MM.1S (cell line): ENCODE measurements at regions not wholly inside any gene's neighbourhood (a gene's known extent, or its start where the extent isn't known, plus 50 kb on each side); places are given as distances from the start of the nearest gene placed in this dataset.

Source experiments
- DNase-seq: peaks from one replicate; pipeline ENCODE4 v3.0.0-alpha.2; 2015
- H2AFZ ChIP-seq: fragments of 300-600 bp; sonication (generic); 2 replicates; pipeline ENCODE4 v1.6.0; 2016; ENCODE audit warnings: antibody characterized with exemption, low read length
- H3F3A ChIP-seq: fragments of 300-600 bp; sonication (generic); 2 replicates; pipeline ENCODE4 v1.6.1; 2016; ENCODE audit warnings: mild to moderate bottlenecking, antibody characterized with exemption, low read length, moderate library complexity, mixed read lengths; ENCODE audit not compliant: insufficient read depth
- H3K27ac ChIP-seq: fragments of 300-600 bp; sonication (generic); 2 replicates; pipeline ENCODE4 v1.5.1; 2016; ENCODE audit warnings: mild to moderate bottlenecking, low read length
- H3K27me3 ChIP-seq: fragments of 300-600 bp; sonication (generic); replicated peaks from 2 replicates; pipeline ENCODE4 v1.6.0; 2016; ENCODE audit warnings: low read length; ENCODE audit not compliant: insufficient read depth
- H3K36me3 ChIP-seq: fragments of 300-600 bp; sonication (generic); replicated peaks from 2 replicates; pipeline ENCODE4 v1.6.1; 2016; ENCODE audit warnings: mild to moderate bottlenecking, low read length, mixed read lengths; ENCODE audit not compliant: insufficient read depth
- H3K4me1 ChIP-seq: fragments of 300-600 bp; sonication (generic); 2 replicates; pipeline ENCODE4 v1.6.1; 2016; ENCODE audit warnings: low read length, mixed read lengths
- H3K4me2 ChIP-seq: fragments of 300-600 bp; sonication (generic); 2 replicates; pipeline ENCODE4 v1.6.0; 2016; ENCODE audit warnings: low read depth, low read length
- H3K4me3 ChIP-seq: fragments of 300-600 bp; sonication (generic); 2 replicates; pipeline ENCODE4 v1.5.1; 2016; ENCODE audit warnings: low read length, mixed read lengths
- H3K79me2 ChIP-seq: fragments of 300-600 bp; sonication (generic); 2 replicates; pipeline ENCODE4 v1.6.1; 2016; ENCODE audit warnings: mixed run types, low read length, mixed read lengths
- H3K9ac ChIP-seq: fragments of 300-600 bp; sonication (generic); 2 replicates; pipeline ENCODE4 v1.6.1; 2016; ENCODE audit warnings: low read length, mixed read lengths
- H3K9me2 ChIP-seq: fragments of 300-600 bp; sonication (generic); replicated peaks from 2 replicates; pipeline ENCODE4 v1.6.1; 2016; ENCODE audit warnings: mild to moderate bottlenecking, low read length, mixed read lengths; ENCODE audit not compliant: insufficient read depth
- H3K9me3 ChIP-seq: fragments of 300-600 bp; sonication (generic); replicated peaks from 2 replicates; pipeline ENCODE4 v1.6.1; 2016; ENCODE audit warnings: mild to moderate bottlenecking, low read length, mixed read lengths; ENCODE audit not compliant: insufficient read depth
- H4K20me1 ChIP-seq: fragments of 300-600 bp; sonication (generic); 2 replicates; pipeline ENCODE4 v1.6.1; 2016; ENCODE audit warnings: mild to moderate bottlenecking, low read length, moderate library complexity, mixed read lengths; ENCODE audit not compliant: insufficient read depth
- EZH2 ChIP-seq: fragments of 300-600 bp; sonication (generic); optimal IDR thresholded peaks from 2 replicates; pipeline ENCODE3; 2017; ENCODE audit warnings: low read depth, mild to moderate bottlenecking, antibody characterized with exemption, low read length, mixed read lengths
- EZH2phosphoT487 ChIP-seq: fragments of 300-600 bp; sonication (generic); IDR thresholded peaks from 2 replicates; pipeline ENCODE4 v1.6.1; 2018; ENCODE audit warnings: antibody characterized with exemption, low read length
- TF ChIP-seq, protein P1 (sequence below): fragments of 300-600 bp; sonication (generic); IDR thresholded peaks from 2 replicates; pipeline ENCODE4 v1.5.1; 2016; ENCODE audit warnings: antibody characterized with exemption, low read length, mixed read lengths

GRCh38 chr4:71147261-71147660 lies 153.8 kb downstream of the DCK start:
- Histone ChIP-seq H3K27ac (no peak overlapping the region), H3K36me3 (no peaks in the 10 kb centered on the region), H3F3A (no peaks in the 10 kb centered on the region), H2AFZ (no peak overlapping the region), H3K9me3 (no peaks in the 10 kb centered on the region), H3K4me1 (no peaks in the 10 kb centered on the region), H3K27me3 (no peaks in the 10 kb centered on the region), H3K79me2 (no peaks in the 10 kb centered on the region), H3K4me3 (no peak overlapping the region), H3K9me2 (no peaks in the 10 kb centered on the region), H3K9ac (no peak overlapping the region), H3K4me2 (no peak overlapping the region), H4K20me1 (no peaks in the 10 kb centered on the region)
- DNase-seq: no peak
- TF ChIP-seq EZH2 (no peak), EZH2phosphoT487 (no peak)
- TF ChIP-seq, protein P1, sequence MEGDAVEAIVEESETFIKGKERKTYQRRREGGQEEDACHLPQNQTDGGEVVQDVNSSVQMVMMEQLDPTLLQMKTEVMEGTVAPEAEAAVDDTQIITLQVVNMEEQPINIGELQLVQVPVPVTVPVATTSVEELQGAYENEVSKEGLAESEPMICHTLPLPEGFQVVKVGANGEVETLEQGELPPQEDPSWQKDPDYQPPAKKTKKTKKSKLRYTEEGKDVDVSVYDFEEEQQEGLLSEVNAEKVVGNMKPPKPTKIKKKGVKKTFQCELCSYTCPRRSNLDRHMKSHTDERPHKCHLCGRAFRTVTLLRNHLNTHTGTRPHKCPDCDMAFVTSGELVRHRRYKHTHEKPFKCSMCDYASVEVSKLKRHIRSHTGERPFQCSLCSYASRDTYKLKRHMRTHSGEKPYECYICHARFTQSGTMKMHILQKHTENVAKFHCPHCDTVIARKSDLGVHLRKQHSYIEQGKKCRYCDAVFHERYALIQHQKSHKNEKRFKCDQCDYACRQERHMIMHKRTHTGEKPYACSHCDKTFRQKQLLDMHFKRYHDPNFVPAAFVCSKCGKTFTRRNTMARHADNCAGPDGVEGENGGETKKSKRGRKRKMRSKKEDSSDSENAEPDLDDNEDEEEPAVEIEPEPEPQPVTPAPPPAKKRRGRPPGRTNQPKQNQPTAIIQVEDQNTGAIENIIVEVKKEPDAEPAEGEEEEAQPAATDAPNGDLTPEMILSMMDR: no peak

DNA sequence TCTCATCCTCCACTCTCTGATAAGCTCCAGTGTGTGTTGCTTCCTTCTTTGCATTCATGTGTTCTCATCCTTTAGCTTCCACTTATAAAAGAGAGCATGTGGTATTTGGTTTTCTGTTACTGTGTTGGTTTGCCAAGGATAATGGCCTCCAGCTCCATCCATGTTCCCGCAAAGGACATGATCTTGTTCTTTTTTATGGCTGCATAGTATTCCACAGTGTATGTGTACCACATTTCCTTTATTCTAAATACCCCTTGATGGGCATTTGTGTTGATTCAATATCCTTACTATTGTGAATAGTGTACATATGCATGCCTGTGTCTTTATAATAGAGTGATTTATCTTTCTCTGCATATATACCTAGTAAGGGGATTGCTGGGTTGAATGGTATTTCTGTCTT lies 155.1 kb downstream of the DCK start:
- Histone ChIP-seq H3K9ac (no peak overlapping the region), H3F3A (no peaks in the 10 kb centered on the region), H3K4me1 (no peaks in the 10 kb centered on the region), H3K36me3 (no peaks in the 10 kb centered on the region), H3K27ac (no peak overlapping the region), H3K27me3 (no peaks in the 10 kb centered on the region), H2AFZ (no peak overlapping the region), H3K9me2 (no peaks in the 10 kb centered on the region), H3K79me2 (no peaks in the 10 kb centered on the region), H3K9me3 (no peaks in the 10 kb centered on the region), H3K4me3 (no peak overlapping the region), H3K4me2 (no peak overlapping the region), H4K20me1 (no peaks in the 10 kb centered on the region)
- no peak for DNase-seq
- TF ChIP-seq EZH2: no peak
- no peak for TF ChIP-seq EZH2phosphoT487
- TF ChIP-seq, protein P1: no peak

GRCh38 chr4:71151054-71151453 lies 157.6 kb downstream of the DCK start:
- Histone ChIP-seq H3K4me2 (no peak overlapping the region), H3K9me2 (no peaks in the 10 kb centered on the region), H2AFZ (no peak overlapping the region), H3K9ac (no peak overlapping the region), H3K27ac (no peak overlapping the region), H3K4me1 (no peaks in the 10 kb centered on the region), H3F3A (no peaks in the 10 kb centered on the region), H3K4me3 (no peak overlapping the region), H3K36me3 (no peaks in the 10 kb centered on the region), H3K27me3 (no peaks in the 10 kb centered on the region), H3K79me2 (no peaks in the 10 kb centered on the region), H4K20me1 (no peaks in the 10 kb centered on the region), H3K9me3 (no peaks in the 10 kb centered on the region)
- DNase-seq: no peak
- TF ChIP-seq EZH2phosphoT487 (no peak), EZH2 (no peak)
- TF ChIP-seq, protein P1: no peak
